Erythroblast (primary cell): ENCODE measurements at regions not wholly inside any gene's neighbourhood (a gene's known extent, or its start where the extent isn't known, plus 50 kb on each side); places are given as distances from the start of the nearest gene placed in this dataset.

Source experiments
- GATA1 ChIP-seq: IDR thresholded peaks from 2 replicates; pipeline ENCODE4 v1.6.1; 2011; ENCODE audit warnings: low read depth, mild to moderate bottlenecking, control low read depth, low read length, moderate library complexity
- POLR2A ChIP-seq: IDR thresholded peaks from 2 replicates; pipeline ENCODE4 v1.6.1; 2011; ENCODE audit warnings: mild to moderate bottlenecking, low read length

DNA sequence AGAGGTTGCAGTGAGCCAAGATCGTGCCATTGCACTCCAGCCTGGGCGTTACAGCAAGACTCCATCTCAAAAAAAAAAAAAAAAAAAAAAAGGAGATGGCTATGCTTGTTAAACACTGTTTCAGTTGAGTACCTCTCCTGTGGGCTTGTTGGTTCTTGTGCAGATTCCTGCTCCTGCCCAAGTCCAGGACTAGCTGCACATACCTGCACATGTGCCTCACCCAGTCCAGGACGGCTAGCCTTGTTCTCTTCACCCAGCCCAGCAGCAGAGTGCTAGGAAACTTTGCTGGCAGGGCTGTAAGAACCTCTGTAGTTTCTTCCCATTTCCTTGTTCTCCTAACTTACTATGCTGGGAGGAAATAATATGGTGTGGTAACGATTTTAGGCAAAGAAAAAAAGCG lies 234.1 kb upstream of the DMRT1 start:
- TF ChIP-seq POLR2A (no peak), GATA1 (no peak)
